ENCODE measurements at regions not wholly inside any gene's neighbourhood (a gene's known extent, or its start where the extent isn't known, plus 50 kb on each side); places are given as distances from the start of the nearest gene placed in this dataset.

DNA sequence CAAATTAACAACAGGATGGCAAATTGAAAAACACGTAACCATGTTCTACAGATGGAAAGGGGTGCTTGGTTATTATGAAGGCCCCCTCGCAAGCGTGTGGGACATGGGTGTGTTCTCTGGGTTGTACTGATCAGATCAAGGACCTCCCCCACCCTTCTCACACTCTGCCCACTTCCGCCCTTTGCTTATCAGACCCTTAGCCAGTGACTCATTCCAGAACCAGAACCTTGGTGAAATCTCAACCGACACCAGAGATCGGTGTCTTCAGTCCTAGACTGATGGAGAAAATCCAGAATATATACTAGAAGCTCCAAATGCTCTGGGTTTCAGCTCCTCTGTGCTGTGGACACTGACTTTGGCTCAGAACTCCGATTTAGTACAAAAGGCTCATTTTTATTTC is 64.9 kb downstream of the PTTG1 start:
- Histone ChIP-seq H3K27ac (ENCODE audit: low read depth in 2 of 2, low read length in 1 of 2) (no peak overlapping the region), H3K9me3 (no peaks in the 10 kb centered on the region), H3K4me1 (ENCODE audit: control insufficient read depth in 1 of 2, insufficient read depth in 2 of 2, low read depth in 1 of 2, low read length in 1 of 2) (no peaks in the 10 kb centered on the region), H3K4me3 (ENCODE audit: low read depth in 2 of 2, low read length in 1 of 2) (no peak overlapping the region), H3K9me2 (no peaks in the 10 kb centered on the region), H3K9ac (no peak overlapping the region), H3F3A (replicated peaks; ENCODE audit: insufficient read depth) (no peaks in the 10 kb centered on the region), H3K4me2 (no peak overlapping the region), H3K36me3 (replicated peaks in 1 of 2; ENCODE audit: control insufficient read depth in 1 of 2, insufficient read depth in 2 of 2, low read length in 1 of 2) (no peaks in the 10 kb centered on the region), H3K27me3 (ENCODE audit: insufficient read depth) (no peaks in the 10 kb centered on the region), H3K79me2 (ENCODE audit: insufficient read depth) (no peaks in the 10 kb centered on the region; the same call in 1 of the 2 replicates), H2AFZ (ENCODE audit: low read depth) (no peak overlapping the region), H4K20me1 (ENCODE audit: insufficient read depth) (no peaks in the 10 kb centered on the region)
- ChIA-PET CTCF (no interaction called here), POLR2A (no interaction called here)
- TF ChIP-seq NRF1 (IDR thresholded peaks at IDR 0.05; ENCODE audit: low read depth, low read length) (no peak), SIN3A (IDR thresholded peaks at IDR 0.05; ENCODE audit: borderline replicate concordance, low read depth, low read length) (no peak), FOSL2 (IDR thresholded peaks at IDR 0.05; ENCODE audit: borderline replicate concordance, low read depth) (no peak), YY1 (IDR thresholded peaks at IDR 0.05; ENCODE audit: low read depth) (no peak), JUND (IDR thresholded peaks at IDR 0.05) (no peak), GABPA (IDR thresholded peaks at IDR 0.05; ENCODE audit: low read depth) (no peak), FOXJ3 (CRISPR knock-in tag; IDR thresholded peaks at IDR 0.05) (no peak), TCF12 (IDR thresholded peaks at IDR 0.05) (no peak)
- TF ChIP-seq, protein P1, sequence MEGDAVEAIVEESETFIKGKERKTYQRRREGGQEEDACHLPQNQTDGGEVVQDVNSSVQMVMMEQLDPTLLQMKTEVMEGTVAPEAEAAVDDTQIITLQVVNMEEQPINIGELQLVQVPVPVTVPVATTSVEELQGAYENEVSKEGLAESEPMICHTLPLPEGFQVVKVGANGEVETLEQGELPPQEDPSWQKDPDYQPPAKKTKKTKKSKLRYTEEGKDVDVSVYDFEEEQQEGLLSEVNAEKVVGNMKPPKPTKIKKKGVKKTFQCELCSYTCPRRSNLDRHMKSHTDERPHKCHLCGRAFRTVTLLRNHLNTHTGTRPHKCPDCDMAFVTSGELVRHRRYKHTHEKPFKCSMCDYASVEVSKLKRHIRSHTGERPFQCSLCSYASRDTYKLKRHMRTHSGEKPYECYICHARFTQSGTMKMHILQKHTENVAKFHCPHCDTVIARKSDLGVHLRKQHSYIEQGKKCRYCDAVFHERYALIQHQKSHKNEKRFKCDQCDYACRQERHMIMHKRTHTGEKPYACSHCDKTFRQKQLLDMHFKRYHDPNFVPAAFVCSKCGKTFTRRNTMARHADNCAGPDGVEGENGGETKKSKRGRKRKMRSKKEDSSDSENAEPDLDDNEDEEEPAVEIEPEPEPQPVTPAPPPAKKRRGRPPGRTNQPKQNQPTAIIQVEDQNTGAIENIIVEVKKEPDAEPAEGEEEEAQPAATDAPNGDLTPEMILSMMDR (IDR thresholded peaks at IDR 0.05): no peak
- TF ChIP-seq, protein P2, sequence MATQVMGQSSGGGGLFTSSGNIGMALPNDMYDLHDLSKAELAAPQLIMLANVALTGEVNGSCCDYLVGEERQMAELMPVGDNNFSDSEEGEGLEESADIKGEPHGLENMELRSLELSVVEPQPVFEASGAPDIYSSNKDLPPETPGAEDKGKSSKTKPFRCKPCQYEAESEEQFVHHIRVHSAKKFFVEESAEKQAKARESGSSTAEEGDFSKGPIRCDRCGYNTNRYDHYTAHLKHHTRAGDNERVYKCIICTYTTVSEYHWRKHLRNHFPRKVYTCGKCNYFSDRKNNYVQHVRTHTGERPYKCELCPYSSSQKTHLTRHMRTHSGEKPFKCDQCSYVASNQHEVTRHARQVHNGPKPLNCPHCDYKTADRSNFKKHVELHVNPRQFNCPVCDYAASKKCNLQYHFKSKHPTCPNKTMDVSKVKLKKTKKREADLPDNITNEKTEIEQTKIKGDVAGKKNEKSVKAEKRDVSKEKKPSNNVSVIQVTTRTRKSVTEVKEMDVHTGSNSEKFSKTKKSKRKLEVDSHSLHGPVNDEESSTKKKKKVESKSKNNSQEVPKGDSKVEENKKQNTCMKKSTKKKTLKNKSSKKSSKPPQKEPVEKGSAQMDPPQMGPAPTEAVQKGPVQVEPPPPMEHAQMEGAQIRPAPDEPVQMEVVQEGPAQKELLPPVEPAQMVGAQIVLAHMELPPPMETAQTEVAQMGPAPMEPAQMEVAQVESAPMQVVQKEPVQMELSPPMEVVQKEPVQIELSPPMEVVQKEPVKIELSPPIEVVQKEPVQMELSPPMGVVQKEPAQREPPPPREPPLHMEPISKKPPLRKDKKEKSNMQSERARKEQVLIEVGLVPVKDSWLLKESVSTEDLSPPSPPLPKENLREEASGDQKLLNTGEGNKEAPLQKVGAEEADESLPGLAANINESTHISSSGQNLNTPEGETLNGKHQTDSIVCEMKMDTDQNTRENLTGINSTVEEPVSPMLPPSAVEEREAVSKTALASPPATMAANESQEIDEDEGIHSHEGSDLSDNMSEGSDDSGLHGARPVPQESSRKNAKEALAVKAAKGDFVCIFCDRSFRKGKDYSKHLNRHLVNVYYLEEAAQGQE (IDR thresholded peaks at IDR 0.05; ENCODE audit: low read depth, low read length): no peak
- TF ChIP-seq, protein P3, sequence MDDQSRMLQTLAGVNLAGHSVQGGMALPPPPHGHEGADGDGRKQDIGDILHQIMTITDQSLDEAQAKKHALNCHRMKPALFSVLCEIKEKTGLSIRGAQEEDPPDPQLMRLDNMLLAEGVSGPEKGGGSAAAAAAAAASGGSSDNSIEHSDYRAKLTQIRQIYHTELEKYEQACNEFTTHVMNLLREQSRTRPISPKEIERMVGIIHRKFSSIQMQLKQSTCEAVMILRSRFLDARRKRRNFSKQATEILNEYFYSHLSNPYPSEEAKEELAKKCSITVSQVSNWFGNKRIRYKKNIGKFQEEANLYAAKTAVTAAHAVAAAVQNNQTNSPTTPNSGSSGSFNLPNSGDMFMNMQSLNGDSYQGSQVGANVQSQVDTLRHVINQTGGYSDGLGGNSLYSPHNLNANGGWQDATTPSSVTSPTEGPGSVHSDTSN (IDR thresholded peaks at IDR 0.05): no peak
- TF ChIP-seq, protein P4, sequence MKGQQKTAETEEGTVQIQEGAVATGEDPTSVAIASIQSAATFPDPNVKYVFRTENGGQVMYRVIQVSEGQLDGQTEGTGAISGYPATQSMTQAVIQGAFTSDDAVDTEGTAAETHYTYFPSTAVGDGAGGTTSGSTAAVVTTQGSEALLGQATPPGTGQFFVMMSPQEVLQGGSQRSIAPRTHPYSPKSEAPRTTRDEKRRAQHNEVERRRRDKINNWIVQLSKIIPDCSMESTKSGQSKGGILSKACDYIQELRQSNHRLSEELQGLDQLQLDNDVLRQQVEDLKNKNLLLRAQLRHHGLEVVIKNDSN (IDR thresholded peaks at IDR 0.05; ENCODE audit: borderline replicate concordance, low read depth): no peak
- WGBS (ENCODE audit: low lambda C conversion rate): 83% methylated on average over 7 of the region's 7 CpGs
- no peak for DNase-seq
